Natural killer cell (primary cell): ENCODE measurements at regions not wholly inside any gene's neighbourhood (a gene's known extent, or its start where the extent isn't known, plus 50 kb on each side); places are given as distances from the start of the nearest gene placed in this dataset.

Experiments
- ATAC-seq, 3 donors: fragments of 150-1000 bp in 2 of 3; fragments of 200-7000 bp in 1 of 3; cut with Tn5 transposase; 1 replicate in 1 of 3; 2 replicates in 2 of 3; pipeline ENCODE4 v1.10.0; 2021; ENCODE audit warnings: mild to moderate bottlenecking in 2 of 3, moderate library complexity in 2 of 3
- DNase-seq, 2 donors: peaks; one replicate each; pipeline versions ENCODE4 v3.0.0 to v3.0.0-alpha.2; 2013 to 2021; ENCODE audit warnings: mixed read lengths in 1 of 2
- H3K27ac ChIP-seq: one replicate; pipeline ENCODE4 v1.5.1; 2013; ENCODE audit warnings: mild to moderate bottlenecking, low read length
- H3K27me3 ChIP-seq: one replicate; pipeline ENCODE4 v1.6.1; 2013; ENCODE audit warnings: low read length; ENCODE audit not compliant: control insufficient read depth, insufficient read depth
- H3K36me3 ChIP-seq: one replicate; pipeline ENCODE4 v1.6.1; 2013; ENCODE audit warnings: low read length; ENCODE audit not compliant: control insufficient read depth, insufficient read depth
- H3K4me1 ChIP-seq: one replicate; pipeline ENCODE4 v1.6.1; 2013; ENCODE audit warnings: low read length; ENCODE audit not compliant: control insufficient read depth, insufficient read depth
- H3K4me3 ChIP-seq: one replicate; pipeline ENCODE4 v1.5.1; 2013; ENCODE audit warnings: low read length
- H3K9me3 ChIP-seq: one replicate; pipeline ENCODE4 v1.6.1; 2013; ENCODE audit warnings: low read length; ENCODE audit not compliant: control insufficient read depth, insufficient read depth
- H3K27ac Mint-ChIP-seq, 2 donors: one replicate each; pipeline ENCODE4 v1.8.0; 2022; ENCODE audit warnings: mild to moderate bottlenecking in 2 of 2, mixed read lengths in 2 of 2, moderate library complexity in 1 of 2
- H3K27me3 Mint-ChIP-seq, 2 donors: one replicate each; pipeline ENCODE4 v1.8.0; 2022; ENCODE audit warnings: low read depth in 2 of 2, mixed read lengths in 2 of 2
- H3K36me3 Mint-ChIP-seq: one replicate; pipeline ENCODE4 v1.8.0; 2022; ENCODE audit warnings: mixed read lengths
- H3K4me1 Mint-ChIP-seq, 2 donors: one replicate each; pipeline ENCODE4 v1.8.0; 2022; ENCODE audit warnings: mixed read lengths in 2 of 2
- H3K4me3 Mint-ChIP-seq: one replicate; pipeline ENCODE4 v1.8.0; 2022; ENCODE audit warnings: mild to moderate bottlenecking, moderate library complexity, mixed read lengths
- H3K9me3 Mint-ChIP-seq, 2 donors: one replicate each; pipeline ENCODE4 v1.8.0; 2022; ENCODE audit warnings: mixed read lengths in 2 of 2
- CTCF ChIP-seq: fragments of 200-600 bp; IDR thresholded peaks from one replicate; pipeline ENCODE4 v1.8.0; 2022; ENCODE audit warnings: antibody characterized with exemption
- WGBS: methylation state at CpG from one replicate; pipeline ENCODE4 v1.1.7; 2013; ENCODE audit warnings: missing lambda C conversion rate; ENCODE audit not compliant: insufficient coverage; 5-methylcytosine and 5-hydroxymethylcytosine counted together
- intact Hi-C: fragments of 100-400 bp; cut with micrococcal nuclease; formaldehyde crosslinking; loops from one replicate; pipeline ENCODE4 v1.14.2; 2022

- no peaks in the 10 kb centered on the region for H3K36me3 ChIP-seq
- Mint-ChIP-seq H3K9me3 (no peaks in the 10 kb centered on the region), H3K27ac (peak overlapping the region in 1 of 2 donors; percentile 44), H3K27me3 (peaks cover 31 to 42% of the 10 kb centered on the region in 2 donors), H3K4me1 (peaks cover 12 to 17% of the 10 kb centered on the region in 2 donors), H3K4me3 (no peak overlapping the region), H3K36me3 (no peaks in the 10 kb centered on the region)
- H3K27ac ChIP-seq = no peak overlapping the region
- no peak for TF ChIP-seq CTCF
- peaks cover 20% of the 10 kb centered on the region for H3K4me1 ChIP-seq
- WGBS = 36% methylated on average over 18 of the region's 18 CpGs
- H3K27me3 ChIP-seq = no peaks in the 10 kb centered on the region
- H3K4me3 ChIP-seq = no peak overlapping the region
- ATAC-seq (peak; percentile 63 to 82 (median 77)), DNase-seq (peak; percentile 19 to 24)
- intact Hi-C loops = no loop called here
- no peaks in the 10 kb centered on the region for H3K9me3 ChIP-seq
These were observed 312.0 kb upstream of the ZMIZ1 start for GRCh38 chr10:78756604-78757343.

GRCh38 chr10:78757344-78757925 is 311.3 kb upstream of the ZMIZ1 start:
- no peak overlapping the region for H3K4me3 ChIP-seq
- peaks cover 20% of the 10 kb centered on the region for H3K4me1 ChIP-seq
- intact Hi-C loops = no loop called here
- peaks cover 25 to 36% of the 10 kb centered on the region in 2 donors for H3K27me3 Mint-ChIP-seq
- ATAC-seq (no peak), DNase-seq (no peak)
- WGBS = 88% methylated on average over 16 of the region's 16 CpGs
- TF ChIP-seq CTCF = no peak
- H3K36me3 ChIP-seq = no peaks in the 10 kb centered on the region
- H3K4me1 Mint-ChIP-seq = peaks cover 12 to 17% of the 10 kb centered on the region in 2 donors
- no peaks in the 10 kb centered on the region for H3K9me3 Mint-ChIP-seq
- no peak overlapping the region for H3K27ac ChIP-seq
- no peaks in the 10 kb centered on the region for H3K27me3 ChIP-seq
- peak overlapping the region in 1 of 2 donors; percentile 44 for H3K27ac Mint-ChIP-seq
- H3K9me3 ChIP-seq = no peaks in the 10 kb centered on the region
- no peak overlapping the region for H3K4me3 Mint-ChIP-seq
- no peaks in the 10 kb centered on the region for H3K36me3 Mint-ChIP-seq

- no peaks in the 10 kb centered on the region for H3K36me3 Mint-ChIP-seq
- peaks cover 26 to 28% of the 10 kb centered on the region in 2 donors for H3K27me3 Mint-ChIP-seq
- H3K27ac Mint-ChIP-seq = no peak overlapping the region
- no peak for ATAC-seq
- H3K4me1 Mint-ChIP-seq = peaks cover 12 to 17% of the 10 kb centered on the region in 2 donors
- H3K27me3 ChIP-seq = no peaks in the 10 kb centered on the region
- H3K9me3 Mint-ChIP-seq = no peaks in the 10 kb centered on the region
- no peak overlapping the region for H3K4me3 Mint-ChIP-seq
- H3K36me3 ChIP-seq = no peaks in the 10 kb centered on the region
- intact Hi-C loops = no loop called here
- TF ChIP-seq CTCF = no peak
- no peak for DNase-seq
- peaks cover 20% of the 10 kb centered on the region for H3K4me1 ChIP-seq
- no peak overlapping the region for H3K27ac ChIP-seq
- H3K9me3 ChIP-seq = no peaks in the 10 kb centered on the region
- no peak overlapping the region for H3K4me3 ChIP-seq
- WGBS = 80% methylated on average over 6 of the region's 6 CpGs
These were observed 310.6 kb upstream of the ZMIZ1 start for GRCh38 chr10:78758176-78758575.
